MCF 10A (cell line): ENCODE measurements at regions not wholly inside any gene's neighbourhood (a gene's known extent, or its start where the extent isn't known, plus 50 kb on each side); places are given as distances from the start of the nearest gene placed in this dataset. TPM values are rescaled to one million over a fixed set of nuclear protein-coding genes. Genes with fewer than 3 reads are reported as not detected.

Experiments used
- microRNA-seq: library from miRNA; unstranded; fragments of <30 nt; microRNA quantifications from one replicate; pipeline ENCODE4 v1.2.0, GENCODE V29; 2022

Small RNA genes in the stretch of these regions (microRNA-seq; reads per million reads assigned to microRNA genes)
- gene MIR4303 (not detected), gene MIR4495 (not detected)
